ENCODE measurements at regions not wholly inside any gene's neighbourhood (a gene's known extent, or its start where the extent isn't known, plus 50 kb on each side); places are given as distances from the start of the nearest gene placed in this dataset.

DNA sequence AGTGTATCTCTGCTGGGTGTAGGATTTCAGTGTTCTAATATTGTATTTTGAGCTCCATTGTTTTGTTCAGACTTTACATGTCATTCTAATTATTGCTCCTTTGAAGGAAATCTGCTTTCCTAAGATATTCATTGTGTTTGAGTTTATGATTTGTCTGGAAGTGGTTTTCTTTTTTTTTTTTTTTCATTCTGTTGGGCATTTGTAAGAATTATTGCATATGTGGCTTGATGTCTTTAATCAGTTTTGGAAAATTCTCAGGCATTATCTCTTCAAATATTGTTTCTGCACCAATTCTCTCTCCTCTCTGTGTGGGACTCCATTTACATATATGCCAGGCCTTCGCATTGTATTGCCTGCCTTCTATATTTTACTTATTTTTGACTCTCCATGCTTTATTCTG, 65.8 kb upstream of the RNU6-1 start:
- no peaks in the 10 kb centered on the region for H3K79me2 ChIP-seq (ENCODE audit: control insufficient read depth, insufficient read depth, low read length)
- POLR2A ChIA-PET = no interaction called here
- H3K36me3 ChIP-seq (replicated peaks in 1 of 2; ENCODE audit: control extremely low read depth in 1 of 2, control insufficient read depth in 1 of 2, extremely low read depth in 1 of 2, insufficient read depth in 2 of 2, low read length in 1 of 2) = no peaks in the 10 kb centered on the region
- no peak overlapping the region for H3K9ac ChIP-seq (ENCODE audit: low read length)
- H3K27ac Mint-ChIP-seq = no peak overlapping the region
- ATAC-seq (ENCODE audit: low read depth) (no peak), DNase-seq (no peak)
- no peak overlapping the region for H2AFZ ChIP-seq (ENCODE audit: insufficient read depth, low read depth, low read length, poor library complexity, severe bottlenecking)
- H4K20me1 ChIP-seq (ENCODE audit: control insufficient read depth, insufficient read depth, low read length, poor library complexity, severe bottlenecking) = no peaks in the 10 kb centered on the region
- H3K27me3 ChIP-seq (replicated peaks in 1 of 4; ENCODE audit: control extremely low read depth in 1 of 4, control insufficient read depth in 3 of 4, insufficient read depth in 4 of 4, low read length in 3 of 4) = peaks cover 0 to 3% (median 0%) of the 10 kb centered on the region in 4 experiments
- H3K4me1 ChIP-seq (ENCODE audit: control insufficient read depth in 2 of 2, insufficient read depth in 2 of 2, low read length in 2 of 2) = no peaks in the 10 kb centered on the region
- TF ChIP-seq, protein P1, sequence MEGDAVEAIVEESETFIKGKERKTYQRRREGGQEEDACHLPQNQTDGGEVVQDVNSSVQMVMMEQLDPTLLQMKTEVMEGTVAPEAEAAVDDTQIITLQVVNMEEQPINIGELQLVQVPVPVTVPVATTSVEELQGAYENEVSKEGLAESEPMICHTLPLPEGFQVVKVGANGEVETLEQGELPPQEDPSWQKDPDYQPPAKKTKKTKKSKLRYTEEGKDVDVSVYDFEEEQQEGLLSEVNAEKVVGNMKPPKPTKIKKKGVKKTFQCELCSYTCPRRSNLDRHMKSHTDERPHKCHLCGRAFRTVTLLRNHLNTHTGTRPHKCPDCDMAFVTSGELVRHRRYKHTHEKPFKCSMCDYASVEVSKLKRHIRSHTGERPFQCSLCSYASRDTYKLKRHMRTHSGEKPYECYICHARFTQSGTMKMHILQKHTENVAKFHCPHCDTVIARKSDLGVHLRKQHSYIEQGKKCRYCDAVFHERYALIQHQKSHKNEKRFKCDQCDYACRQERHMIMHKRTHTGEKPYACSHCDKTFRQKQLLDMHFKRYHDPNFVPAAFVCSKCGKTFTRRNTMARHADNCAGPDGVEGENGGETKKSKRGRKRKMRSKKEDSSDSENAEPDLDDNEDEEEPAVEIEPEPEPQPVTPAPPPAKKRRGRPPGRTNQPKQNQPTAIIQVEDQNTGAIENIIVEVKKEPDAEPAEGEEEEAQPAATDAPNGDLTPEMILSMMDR (IDR thresholded peaks at IDR 0.05) = no peak
- TF ChIP-seq EZH2 (IDR thresholded peaks at IDR 0.05; ENCODE audit: borderline replicate concordance, insufficient read depth, low read depth, low read length, poor library complexity, severe bottlenecking) = no peak
- no peaks in the 10 kb centered on the region for H3K4me1 Mint-ChIP-seq
- no peak overlapping the region for H3K4me3 Mint-ChIP-seq
- no peak overlapping the region for H3K4me2 ChIP-seq (replicated peaks; ENCODE audit: low read depth, low read length, poor library complexity, severe bottlenecking)
- H3K27me3 Mint-ChIP-seq = peaks cover 19% of the 10 kb centered on the region
- intact Hi-C loops (cut with micrococcal nuclease) = no loop called here
- H3K9me3 ChIP-seq (ENCODE audit: control extremely low read depth in 1 of 3, control insufficient read depth in 2 of 3, insufficient read depth in 1 of 3, low read length in 2 of 3) = peaks cover 0 to 14% (median 11%) of the 10 kb centered on the region in 3 donors
- CTCF ChIA-PET = no interaction called here
- H3K27ac ChIP-seq (ENCODE audit: low read length in 2 of 2) = no peak overlapping the region
- WGBS (ENCODE audit: insufficient coverage) = 100% methylated on average over 1 of the region's 1 CpG
- H3K9me3 Mint-ChIP-seq (ENCODE audit: insufficient read depth) = peaks cover 7% of the 10 kb centered on the region
- H3K4me3 ChIP-seq (ENCODE audit: control extremely low read depth in 1 of 5, extremely low read depth in 1 of 5, insufficient read depth in 1 of 5, low read depth in 2 of 5, low read length in 4 of 5) = no peak overlapping the region

DNA sequence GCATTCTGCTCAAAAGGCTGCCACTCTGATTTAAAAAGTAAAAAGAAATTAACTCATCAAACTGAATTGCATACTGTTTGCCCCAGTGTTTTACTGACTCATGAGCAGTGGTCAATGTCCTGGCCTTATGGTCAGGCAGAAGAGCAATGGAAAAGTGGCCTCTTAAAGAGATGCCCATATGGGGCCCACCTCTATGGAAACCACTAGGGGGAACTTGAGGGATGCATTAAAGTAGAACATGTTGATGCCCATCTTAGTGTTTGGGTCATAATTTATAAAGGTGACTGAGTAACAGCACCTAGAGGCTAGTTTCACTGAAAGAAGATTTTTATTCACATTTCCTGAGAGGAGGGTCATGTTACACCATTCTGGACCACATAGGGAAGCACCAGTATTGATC, 66.5 kb upstream of the RNU6-1 start:
- ChIA-PET CTCF (no interaction called here), POLR2A (no interaction called here)
- Histone ChIP-seq H3K36me3 (replicated peaks in 1 of 2; ENCODE audit: control extremely low read depth in 1 of 2, control insufficient read depth in 1 of 2, extremely low read depth in 1 of 2, insufficient read depth in 2 of 2, low read length in 1 of 2) (no peaks in the 10 kb centered on the region), H3K9me3 (ENCODE audit: control extremely low read depth in 1 of 3, control insufficient read depth in 2 of 3, insufficient read depth in 1 of 3, low read length in 2 of 3) (peaks cover 1 to 16% (median 11%) of the 10 kb centered on the region in 3 donors), H3K27me3 (replicated peaks in 1 of 4; ENCODE audit: control extremely low read depth in 1 of 4, control insufficient read depth in 3 of 4, insufficient read depth in 4 of 4, low read length in 3 of 4) (peaks cover 0 to 3% (median 0%) of the 10 kb centered on the region in 4 experiments), H3K4me1 (ENCODE audit: control insufficient read depth in 2 of 2, insufficient read depth in 2 of 2, low read length in 2 of 2) (no peaks in the 10 kb centered on the region), H2AFZ (ENCODE audit: insufficient read depth, low read depth, low read length, poor library complexity, severe bottlenecking) (no peak overlapping the region), H3K4me3 (ENCODE audit: control extremely low read depth in 1 of 5, extremely low read depth in 1 of 5, insufficient read depth in 1 of 5, low read depth in 2 of 5, low read length in 4 of 5) (no peak overlapping the region), H3K27ac (ENCODE audit: low read length in 2 of 2) (no peak overlapping the region), H3K9ac (ENCODE audit: low read length) (no peak overlapping the region), H4K20me1 (ENCODE audit: control insufficient read depth, insufficient read depth, low read length, poor library complexity, severe bottlenecking) (no peaks in the 10 kb centered on the region), H3K79me2 (ENCODE audit: control insufficient read depth, insufficient read depth, low read length) (no peaks in the 10 kb centered on the region), H3K4me2 (replicated peaks; ENCODE audit: low read depth, low read length, poor library complexity, severe bottlenecking) (no peak overlapping the region)
- no peak overlapping the region for H3K27ac Mint-ChIP-seq
- H3K4me3 Mint-ChIP-seq = no peak overlapping the region
- intact Hi-C loops (cut with micrococcal nuclease) = no loop called here
- H3K4me1 Mint-ChIP-seq = no peaks in the 10 kb centered on the region
- no peak for TF ChIP-seq EZH2 (IDR thresholded peaks at IDR 0.05; ENCODE audit: borderline replicate concordance, insufficient read depth, low read depth, low read length, poor library complexity, severe bottlenecking)
- TF ChIP-seq, protein P1 (IDR thresholded peaks at IDR 0.05) = no peak
- H3K9me3 Mint-ChIP-seq (ENCODE audit: insufficient read depth) = peaks cover 7% of the 10 kb centered on the region
- ATAC-seq (ENCODE audit: low read depth) (no peak), DNase-seq (no peak)
- peaks cover 19% of the 10 kb centered on the region for H3K27me3 Mint-ChIP-seq
